GM23338 (cell line): ENCODE measurements at regions not wholly inside any gene's neighbourhood (a gene's known extent, or its start where the extent isn't known, plus 50 kb on each side); places are given as distances from the start of the nearest gene placed in this dataset.

Source experiments
- CREB1 ChIP-seq: fragments of 250-450 bp; sonication (Bioruptor Pico); IDR thresholded peaks from 2 replicates; pipeline ENCODE4 v1.5.0; 2020; ENCODE audit warnings: low read depth, mild to moderate bottlenecking, moderate library complexity
- EZH2 ChIP-seq: fragments of 200-600 bp; sonication (generic); IDR thresholded peaks from one replicate; pipeline ENCODE4 v1.8.0; 2017; ENCODE audit warnings: antibody characterized with exemption, mild to moderate bottlenecking, low read depth; ENCODE audit not compliant: unreplicated experiment
- EZH2phosphoT487 ChIP-seq: fragments of 200-600 bp; sonication (generic); IDR thresholded peaks from one replicate; pipeline ENCODE4 v1.8.1; 2018; ENCODE audit warnings: antibody characterized with exemption; ENCODE audit not compliant: unreplicated experiment
- POLR2AphosphoS5 ChIP-seq: IDR thresholded peaks from 2 replicates; pipeline ENCODE4 v1.6.1; 2016; ENCODE audit warnings: antibody characterized with exemption, low read depth
- TF ChIP-seq, protein P1 (sequence below), 2 experiments: fragments of 200-600 bp in 1 of 2; sonication (generic) in 1 of 2; conservative IDR thresholded peaks; 2 replicates each; pipeline versions ENCODE4 v1.5.1 to v1.6.1; 2016 to 2017; ENCODE audit warnings: antibody characterized with exemption in 2 of 2, low read depth in 2 of 2, mild to moderate bottlenecking in 2 of 2, moderate library complexity in 1 of 2
- TF ChIP-seq, protein P2 (sequence below): IDR thresholded peaks from one replicate; pipeline ENCODE4 v1.6.1; 2018; ENCODE audit warnings: antibody characterized with exemption; ENCODE audit not compliant: unreplicated experiment
- TF ChIP-seq, protein P3 (sequence below): IDR thresholded peaks from 2 replicates; pipeline ENCODE4 v1.6.1; 2016; ENCODE audit warnings: antibody characterized with exemption

DNA sequence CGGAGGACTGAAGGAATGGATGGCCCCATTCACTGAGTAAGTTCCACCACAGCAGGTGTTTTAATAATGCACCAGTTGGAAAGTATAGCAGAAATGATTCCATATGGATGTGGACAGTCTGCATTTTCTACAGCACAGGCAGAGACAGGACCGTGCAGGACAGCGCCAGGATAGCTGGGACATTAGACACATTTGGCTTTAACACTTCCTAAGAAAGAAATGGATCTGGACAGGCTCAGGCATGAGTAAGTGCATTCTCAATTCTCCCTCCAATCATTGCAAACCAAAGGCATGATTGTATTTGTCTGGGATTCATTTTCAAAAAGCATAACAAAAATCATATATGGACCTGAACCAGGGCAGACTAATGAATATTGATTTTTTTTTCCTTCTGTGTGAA, 233.0 kb upstream of the POU2AF2 start:
- TF ChIP-seq, protein P1, sequence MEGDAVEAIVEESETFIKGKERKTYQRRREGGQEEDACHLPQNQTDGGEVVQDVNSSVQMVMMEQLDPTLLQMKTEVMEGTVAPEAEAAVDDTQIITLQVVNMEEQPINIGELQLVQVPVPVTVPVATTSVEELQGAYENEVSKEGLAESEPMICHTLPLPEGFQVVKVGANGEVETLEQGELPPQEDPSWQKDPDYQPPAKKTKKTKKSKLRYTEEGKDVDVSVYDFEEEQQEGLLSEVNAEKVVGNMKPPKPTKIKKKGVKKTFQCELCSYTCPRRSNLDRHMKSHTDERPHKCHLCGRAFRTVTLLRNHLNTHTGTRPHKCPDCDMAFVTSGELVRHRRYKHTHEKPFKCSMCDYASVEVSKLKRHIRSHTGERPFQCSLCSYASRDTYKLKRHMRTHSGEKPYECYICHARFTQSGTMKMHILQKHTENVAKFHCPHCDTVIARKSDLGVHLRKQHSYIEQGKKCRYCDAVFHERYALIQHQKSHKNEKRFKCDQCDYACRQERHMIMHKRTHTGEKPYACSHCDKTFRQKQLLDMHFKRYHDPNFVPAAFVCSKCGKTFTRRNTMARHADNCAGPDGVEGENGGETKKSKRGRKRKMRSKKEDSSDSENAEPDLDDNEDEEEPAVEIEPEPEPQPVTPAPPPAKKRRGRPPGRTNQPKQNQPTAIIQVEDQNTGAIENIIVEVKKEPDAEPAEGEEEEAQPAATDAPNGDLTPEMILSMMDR (conservative IDR thresholded peaks at IDR 0.05; ENCODE audit: low read depth in 2 of 2): no peak
- TF ChIP-seq EZH2 (no peak), EZH2phosphoT487 (no peak), POLR2AphosphoS5 (no peak), CREB1 (CRISPR knock-in tag) (no peak)
- TF ChIP-seq, protein P2, sequence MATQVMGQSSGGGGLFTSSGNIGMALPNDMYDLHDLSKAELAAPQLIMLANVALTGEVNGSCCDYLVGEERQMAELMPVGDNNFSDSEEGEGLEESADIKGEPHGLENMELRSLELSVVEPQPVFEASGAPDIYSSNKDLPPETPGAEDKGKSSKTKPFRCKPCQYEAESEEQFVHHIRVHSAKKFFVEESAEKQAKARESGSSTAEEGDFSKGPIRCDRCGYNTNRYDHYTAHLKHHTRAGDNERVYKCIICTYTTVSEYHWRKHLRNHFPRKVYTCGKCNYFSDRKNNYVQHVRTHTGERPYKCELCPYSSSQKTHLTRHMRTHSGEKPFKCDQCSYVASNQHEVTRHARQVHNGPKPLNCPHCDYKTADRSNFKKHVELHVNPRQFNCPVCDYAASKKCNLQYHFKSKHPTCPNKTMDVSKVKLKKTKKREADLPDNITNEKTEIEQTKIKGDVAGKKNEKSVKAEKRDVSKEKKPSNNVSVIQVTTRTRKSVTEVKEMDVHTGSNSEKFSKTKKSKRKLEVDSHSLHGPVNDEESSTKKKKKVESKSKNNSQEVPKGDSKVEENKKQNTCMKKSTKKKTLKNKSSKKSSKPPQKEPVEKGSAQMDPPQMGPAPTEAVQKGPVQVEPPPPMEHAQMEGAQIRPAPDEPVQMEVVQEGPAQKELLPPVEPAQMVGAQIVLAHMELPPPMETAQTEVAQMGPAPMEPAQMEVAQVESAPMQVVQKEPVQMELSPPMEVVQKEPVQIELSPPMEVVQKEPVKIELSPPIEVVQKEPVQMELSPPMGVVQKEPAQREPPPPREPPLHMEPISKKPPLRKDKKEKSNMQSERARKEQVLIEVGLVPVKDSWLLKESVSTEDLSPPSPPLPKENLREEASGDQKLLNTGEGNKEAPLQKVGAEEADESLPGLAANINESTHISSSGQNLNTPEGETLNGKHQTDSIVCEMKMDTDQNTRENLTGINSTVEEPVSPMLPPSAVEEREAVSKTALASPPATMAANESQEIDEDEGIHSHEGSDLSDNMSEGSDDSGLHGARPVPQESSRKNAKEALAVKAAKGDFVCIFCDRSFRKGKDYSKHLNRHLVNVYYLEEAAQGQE: no peak
- TF ChIP-seq, protein P3, sequence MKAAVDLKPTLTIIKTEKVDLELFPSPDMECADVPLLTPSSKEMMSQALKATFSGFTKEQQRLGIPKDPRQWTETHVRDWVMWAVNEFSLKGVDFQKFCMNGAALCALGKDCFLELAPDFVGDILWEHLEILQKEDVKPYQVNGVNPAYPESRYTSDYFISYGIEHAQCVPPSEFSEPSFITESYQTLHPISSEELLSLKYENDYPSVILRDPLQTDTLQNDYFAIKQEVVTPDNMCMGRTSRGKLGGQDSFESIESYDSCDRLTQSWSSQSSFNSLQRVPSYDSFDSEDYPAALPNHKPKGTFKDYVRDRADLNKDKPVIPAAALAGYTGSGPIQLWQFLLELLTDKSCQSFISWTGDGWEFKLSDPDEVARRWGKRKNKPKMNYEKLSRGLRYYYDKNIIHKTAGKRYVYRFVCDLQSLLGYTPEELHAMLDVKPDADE: no peak
